ENCODE measurements at regions not wholly inside any gene's neighbourhood (a gene's known extent, or its start where the extent isn't known, plus 50 kb on each side); places are given as distances from the start of the nearest gene placed in this dataset.
A peak's percentile ranks its signal among the peaks of the same experiment; 100 is the strongest.

DNA sequence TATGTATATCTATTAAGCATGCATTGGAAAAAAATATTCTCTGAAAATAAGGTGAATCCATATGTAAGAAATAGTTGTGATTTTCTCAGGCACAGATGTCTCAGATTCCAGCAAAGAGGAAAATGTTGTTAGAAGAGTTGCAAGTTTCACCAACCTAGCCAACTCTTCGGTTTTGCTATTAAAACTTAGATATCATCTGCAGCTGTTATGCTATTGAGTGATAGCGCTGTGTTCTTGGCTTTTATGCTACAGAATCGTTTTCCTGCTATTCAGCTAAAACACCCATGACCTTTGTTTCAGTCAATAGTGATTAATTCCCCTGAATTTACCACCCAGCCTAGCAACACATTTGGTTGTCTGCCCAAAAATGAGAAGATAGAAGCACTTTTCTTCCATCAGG is 795.6 kb upstream of the ANO3 start:
- Histone ChIP-seq H3K4me3 (no peak overlapping the region), H3K9ac (ENCODE audit: insufficient read depth in 1 of 2, low read length in 2 of 2) (no peak overlapping the region), H3K9me3 (ENCODE audit: control insufficient read depth in 4 of 4, insufficient read depth in 3 of 4, low read length in 3 of 4) (no peaks in the 10 kb centered on the region), H3K4me1 (ENCODE audit: control insufficient read depth in 5 of 5, insufficient read depth in 5 of 5, low read length in 5 of 5) (peaks cover 0 to 15% (median 0%) of the 10 kb centered on the region in 5 donors), H3K36me3 (ENCODE audit: control insufficient read depth in 4 of 4, insufficient read depth in 4 of 4, low read length in 4 of 4) (no peaks in the 10 kb centered on the region), H3K27ac (ENCODE audit: low read depth in 1 of 2, low read length in 1 of 2) (no peak overlapping the region), H3K27me3 (ENCODE audit: control insufficient read depth in 3 of 3, insufficient read depth in 3 of 3, low read length in 2 of 3) (no peaks in the 10 kb centered on the region)
- TF ChIP-seq, protein P1, sequence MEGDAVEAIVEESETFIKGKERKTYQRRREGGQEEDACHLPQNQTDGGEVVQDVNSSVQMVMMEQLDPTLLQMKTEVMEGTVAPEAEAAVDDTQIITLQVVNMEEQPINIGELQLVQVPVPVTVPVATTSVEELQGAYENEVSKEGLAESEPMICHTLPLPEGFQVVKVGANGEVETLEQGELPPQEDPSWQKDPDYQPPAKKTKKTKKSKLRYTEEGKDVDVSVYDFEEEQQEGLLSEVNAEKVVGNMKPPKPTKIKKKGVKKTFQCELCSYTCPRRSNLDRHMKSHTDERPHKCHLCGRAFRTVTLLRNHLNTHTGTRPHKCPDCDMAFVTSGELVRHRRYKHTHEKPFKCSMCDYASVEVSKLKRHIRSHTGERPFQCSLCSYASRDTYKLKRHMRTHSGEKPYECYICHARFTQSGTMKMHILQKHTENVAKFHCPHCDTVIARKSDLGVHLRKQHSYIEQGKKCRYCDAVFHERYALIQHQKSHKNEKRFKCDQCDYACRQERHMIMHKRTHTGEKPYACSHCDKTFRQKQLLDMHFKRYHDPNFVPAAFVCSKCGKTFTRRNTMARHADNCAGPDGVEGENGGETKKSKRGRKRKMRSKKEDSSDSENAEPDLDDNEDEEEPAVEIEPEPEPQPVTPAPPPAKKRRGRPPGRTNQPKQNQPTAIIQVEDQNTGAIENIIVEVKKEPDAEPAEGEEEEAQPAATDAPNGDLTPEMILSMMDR (IDR thresholded peaks at IDR 0.05; ENCODE audit: control extremely low read depth, extremely low read depth), result no peak
- DNase-seq (peak in 1 of 3 donors; percentile 63), ATAC-seq (ENCODE audit: insufficient read depth, low FRiP score) (no peak)
- WGBS, 2 donors, result 57 to 69% methylated on average over 3 of the region's 3 CpGs

DNA sequence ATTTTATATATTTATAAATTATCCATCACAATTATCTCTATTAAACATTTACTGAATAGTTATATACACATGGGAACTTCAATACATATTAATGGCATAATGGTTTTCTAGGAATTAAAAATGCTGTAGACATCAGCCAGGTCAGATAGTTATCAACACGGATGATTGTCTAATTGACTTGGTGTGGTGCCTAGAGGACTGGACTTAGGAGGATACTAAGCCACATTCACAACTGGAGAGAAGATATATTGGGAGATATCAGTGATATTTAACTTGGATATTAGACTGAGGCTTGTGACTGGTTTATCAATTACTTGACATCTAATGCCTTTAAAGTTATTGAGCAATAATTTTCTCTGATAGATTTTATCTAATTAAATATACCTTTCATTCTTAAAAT is 794.5 kb upstream of the ANO3 start:
- ATAC-seq (ENCODE audit: insufficient read depth, low FRiP score), result no peak
- no peak overlapping the region for H3K9ac ChIP-seq (ENCODE audit: insufficient read depth in 1 of 2, low read length in 2 of 2)
- H3K36me3 ChIP-seq (ENCODE audit: control insufficient read depth in 4 of 4, insufficient read depth in 4 of 4, low read length in 4 of 4), result no peaks in the 10 kb centered on the region
- peaks cover 0 to 15% (median 0%) of the 10 kb centered on the region in 5 donors for H3K4me1 ChIP-seq (ENCODE audit: control insufficient read depth in 5 of 5, insufficient read depth in 5 of 5, low read length in 5 of 5)
- no peaks in the 10 kb centered on the region for H3K9me3 ChIP-seq (ENCODE audit: control insufficient read depth in 4 of 4, insufficient read depth in 3 of 4, low read length in 3 of 4)
- H3K4me3 ChIP-seq, result no peak overlapping the region
- no peak for DNase-seq
- TF ChIP-seq, protein P1 (IDR thresholded peaks at IDR 0.05; ENCODE audit: control extremely low read depth, extremely low read depth), result no peak
- WGBS, 2 donors, result 67 to 89% methylated on average over 1 of the region's 1 CpG
- H3K27ac ChIP-seq (ENCODE audit: low read depth in 1 of 2, low read length in 1 of 2), result no peak overlapping the region
- no peaks in the 10 kb centered on the region for H3K27me3 ChIP-seq (ENCODE audit: control insufficient read depth in 3 of 3, insufficient read depth in 3 of 3, low read length in 2 of 3)

DNA sequence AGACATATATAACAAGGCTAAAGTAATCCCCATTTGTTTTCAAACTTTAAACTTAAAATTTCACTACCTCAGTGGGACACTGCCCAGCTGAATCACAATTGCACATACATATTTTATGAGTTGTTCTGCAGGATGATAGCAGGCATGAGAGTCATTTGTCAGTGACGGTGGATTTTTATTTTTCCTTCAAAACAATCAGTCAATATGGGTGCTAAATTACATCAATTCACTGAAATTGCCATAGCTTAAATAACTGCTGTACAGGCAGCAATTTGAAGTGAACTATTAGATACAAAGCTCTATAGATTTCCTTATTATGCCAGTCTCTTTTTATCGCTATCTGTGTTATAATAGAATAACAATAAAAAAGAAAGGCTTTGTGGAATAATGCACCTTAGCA is 784.6 kb upstream of the ANO3 start:
- WGBS, 2 donors, result 89 to 92% methylated on average over 2 of the region's 2 CpGs
- TF ChIP-seq, protein P1 (IDR thresholded peaks at IDR 0.05; ENCODE audit: control extremely low read depth, extremely low read depth), result no peak
- ATAC-seq (ENCODE audit: insufficient read depth, low FRiP score) (no peak), DNase-seq (no peak)
- Histone ChIP-seq H3K27me3 (ENCODE audit: control insufficient read depth in 3 of 3, insufficient read depth in 3 of 3, low read length in 2 of 3) (no peaks in the 10 kb centered on the region), H3K9ac (ENCODE audit: insufficient read depth in 1 of 2, low read length in 2 of 2) (no peak overlapping the region), H3K4me1 (ENCODE audit: control insufficient read depth in 5 of 5, insufficient read depth in 5 of 5, low read length in 5 of 5) (no peaks in the 10 kb centered on the region), H3K27ac (ENCODE audit: low read depth in 1 of 2, low read length in 1 of 2) (no peak overlapping the region), H3K4me3 (no peak overlapping the region), H3K36me3 (ENCODE audit: control insufficient read depth in 4 of 4, insufficient read depth in 4 of 4, low read length in 4 of 4) (no peaks in the 10 kb centered on the region), H3K9me3 (ENCODE audit: control insufficient read depth in 4 of 4, insufficient read depth in 3 of 4, low read length in 3 of 4) (no peaks in the 10 kb centered on the region)

DNA sequence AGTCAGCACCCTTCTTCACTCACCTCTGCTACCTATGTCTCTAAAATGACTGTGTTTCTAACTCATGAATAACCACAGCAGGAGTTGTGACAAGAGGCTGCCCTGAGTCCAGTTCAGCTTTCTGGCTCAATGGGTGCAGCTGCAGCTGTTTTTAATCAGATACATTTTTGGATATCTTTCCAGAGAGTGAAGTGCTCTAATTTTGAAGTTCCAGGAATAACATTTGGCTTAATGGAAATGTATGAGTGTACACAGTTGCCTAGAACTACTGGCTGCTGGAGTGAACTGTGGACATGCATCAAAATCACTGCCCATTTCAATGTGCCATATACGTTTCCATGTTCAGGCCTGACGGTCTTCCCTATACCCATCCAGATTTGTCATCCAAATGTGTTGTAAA is 769.5 kb upstream of the ANO3 start:
- no peak for ATAC-seq (ENCODE audit: insufficient read depth, low FRiP score)
- peak in 2 of 3 donors; percentile 42 to 54 for DNase-seq
- 69 to 88% methylated on average over 2 of the region's 2 CpGs for WGBS, 2 donors
- Histone ChIP-seq H3K9me3 (ENCODE audit: control insufficient read depth in 4 of 4, insufficient read depth in 3 of 4, low read length in 3 of 4) (no peaks in the 10 kb centered on the region), H3K4me3 (no peak overlapping the region), H3K4me1 (ENCODE audit: control insufficient read depth in 5 of 5, insufficient read depth in 5 of 5, low read length in 5 of 5) (no peaks in the 10 kb centered on the region), H3K27me3 (ENCODE audit: control insufficient read depth in 3 of 3, insufficient read depth in 3 of 3, low read length in 2 of 3) (no peaks in the 10 kb centered on the region), H3K27ac (ENCODE audit: low read depth in 1 of 2, low read length in 1 of 2) (no peak overlapping the region), H3K9ac (ENCODE audit: insufficient read depth in 1 of 2, low read length in 2 of 2) (no peak overlapping the region), H3K36me3 (ENCODE audit: control insufficient read depth in 4 of 4, insufficient read depth in 4 of 4, low read length in 4 of 4) (no peaks in the 10 kb centered on the region)
- TF ChIP-seq, protein P1 (IDR thresholded peaks at IDR 0.05; ENCODE audit: control extremely low read depth, extremely low read depth), result no peak
